Astrocyte (in vitro differentiated cells and primary cell): ENCODE measurements at regions not wholly inside any gene's neighbourhood (a gene's known extent, or its start where the extent isn't known, plus 50 kb on each side); places are given as distances from the start of the nearest gene placed in this dataset.

Experiments used
- DNase-seq: peaks from one replicate; pipeline ENCODE4 v3.0.0-alpha.2; 2010; ENCODE audit warnings: low read depth
- FAIRE-seq: peaks from 2 replicates; lab custom pipeline; 2011; peaks lifted over from hg19 to GRCh38; lab: Jason Lieb, UNC
- H2AFZ ChIP-seq: 2 replicates; pipeline ENCODE4 v1.6.0; 2012; ENCODE audit warnings: low read depth, low read length, inconsistent platforms
- H3K27ac ChIP-seq: 2 replicates; pipeline ENCODE4 v1.5.1; 2011; ENCODE audit warnings: low read depth, low read length, inconsistent platforms
- H3K27me3 ChIP-seq: 2 replicates; pipeline ENCODE4 v1.6.0; 2011; ENCODE audit warnings: low read length, inconsistent platforms; ENCODE audit not compliant: insufficient read depth
- H3K36me3 ChIP-seq: 2 replicates; pipeline ENCODE4 v1.5.1; 2011; ENCODE audit warnings: low read length, inconsistent platforms; ENCODE audit not compliant: insufficient read depth
- H3K4me1 ChIP-seq: 2 replicates; pipeline ENCODE4 v1.5.1; 2011; ENCODE audit warnings: low read length, inconsistent platforms; ENCODE audit not compliant: insufficient read depth
- H3K4me2 ChIP-seq: 2 replicates; pipeline ENCODE4 v1.6.0; 2012; ENCODE audit warnings: low read length, inconsistent platforms
- H3K4me3 ChIP-seq: 2 replicates; pipeline ENCODE4 v1.5.1; 2011; ENCODE audit warnings: low read depth, mild to moderate bottlenecking, low read length, inconsistent platforms; ENCODE audit not compliant: insufficient read depth
- H3K79me2 ChIP-seq: 2 replicates; pipeline ENCODE4 v1.6.0; 2012; ENCODE audit warnings: mild to moderate bottlenecking, low read length, inconsistent platforms; ENCODE audit not compliant: insufficient read depth
- H3K9ac ChIP-seq: 2 replicates; pipeline ENCODE4 v1.6.0; 2012; ENCODE audit warnings: mild to moderate bottlenecking, low read length, inconsistent platforms
- H3K9me3 ChIP-seq: 2 replicates; pipeline ENCODE4 v1.5.1; 2012; ENCODE audit warnings: low read depth, mild to moderate bottlenecking, low read length, inconsistent platforms; ENCODE audit not compliant: insufficient read depth
- H4K20me1 ChIP-seq: 2 replicates; pipeline ENCODE4 v1.6.0; 2012; ENCODE audit warnings: low read length, inconsistent platforms; ENCODE audit not compliant: insufficient read depth
- H3K27ac Mint-ChIP-seq: one replicate; pipeline ENCODE4 v1.8.0; 2021; ENCODE audit warnings: mild to moderate bottlenecking, mixed read lengths; ENCODE audit not compliant: unreplicated experiment
- H3K27me3 Mint-ChIP-seq: one replicate; pipeline ENCODE4 v1.8.0; 2021; ENCODE audit warnings: low read depth, mixed read lengths; ENCODE audit not compliant: unreplicated experiment
- H3K36me3 Mint-ChIP-seq: one replicate; pipeline ENCODE4 v1.8.0; 2021; ENCODE audit warnings: low read depth, mixed read lengths; ENCODE audit not compliant: unreplicated experiment
- H3K4me1 Mint-ChIP-seq: one replicate; pipeline ENCODE4 v1.8.0; 2021; ENCODE audit warnings: low read depth, mixed read lengths; ENCODE audit not compliant: unreplicated experiment
- H3K4me3 Mint-ChIP-seq: one replicate; pipeline ENCODE4 v1.8.0; 2021; ENCODE audit warnings: mild to moderate bottlenecking, moderate library complexity, mixed read lengths; ENCODE audit not compliant: unreplicated experiment
- H3K9me3 Mint-ChIP-seq: one replicate; pipeline ENCODE4 v1.8.0; 2021; ENCODE audit warnings: mild to moderate bottlenecking, mixed read lengths; ENCODE audit not compliant: unreplicated experiment
- EZH2 ChIP-seq: IDR thresholded peaks from 2 replicates; pipeline ENCODE4 v1.6.1; 2012; ENCODE audit warnings: mild to moderate bottlenecking, low read length, inconsistent platforms; ENCODE audit not compliant: insufficient read depth
- TF ChIP-seq, protein P1 (sequence below): IDR thresholded peaks from 2 replicates; pipeline ENCODE4 v1.5.1; 2011; ENCODE audit warnings: low read depth, mild to moderate bottlenecking, inconsistent platforms, low read length, moderate library complexity; ENCODE audit not compliant: insufficient read depth

DNA sequence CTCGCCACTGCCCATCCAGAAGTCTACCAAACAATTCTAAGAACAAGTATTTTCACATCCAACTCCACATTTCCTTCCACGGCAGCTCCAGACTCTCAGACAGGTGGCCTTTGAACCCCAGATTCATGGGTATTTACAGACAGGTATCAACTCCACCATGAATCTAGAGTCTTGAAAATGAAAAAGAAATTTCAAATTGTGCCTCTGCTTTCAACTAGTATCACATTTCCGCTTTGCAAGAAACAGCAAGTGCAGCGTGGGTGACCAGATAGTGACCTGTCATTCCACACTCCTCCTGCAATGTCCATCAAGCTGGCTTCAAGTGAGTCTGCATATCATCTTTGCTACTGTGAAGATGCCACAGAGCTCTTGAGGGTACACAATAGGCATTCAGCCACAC lies 232.4 kb upstream of the RPL38 start:
- Mint-ChIP-seq H3K27ac (no peak overlapping the region), H3K36me3 (no peaks in the 10 kb centered on the region), H3K27me3 (peaks cover 45% of the 10 kb centered on the region), H3K9me3 (peaks cover 8% of the 10 kb centered on the region), H3K4me3 (no peak overlapping the region), H3K4me1 (no peaks in the 10 kb centered on the region)
- TF ChIP-seq EZH2: no peak
- TF ChIP-seq, protein P1, sequence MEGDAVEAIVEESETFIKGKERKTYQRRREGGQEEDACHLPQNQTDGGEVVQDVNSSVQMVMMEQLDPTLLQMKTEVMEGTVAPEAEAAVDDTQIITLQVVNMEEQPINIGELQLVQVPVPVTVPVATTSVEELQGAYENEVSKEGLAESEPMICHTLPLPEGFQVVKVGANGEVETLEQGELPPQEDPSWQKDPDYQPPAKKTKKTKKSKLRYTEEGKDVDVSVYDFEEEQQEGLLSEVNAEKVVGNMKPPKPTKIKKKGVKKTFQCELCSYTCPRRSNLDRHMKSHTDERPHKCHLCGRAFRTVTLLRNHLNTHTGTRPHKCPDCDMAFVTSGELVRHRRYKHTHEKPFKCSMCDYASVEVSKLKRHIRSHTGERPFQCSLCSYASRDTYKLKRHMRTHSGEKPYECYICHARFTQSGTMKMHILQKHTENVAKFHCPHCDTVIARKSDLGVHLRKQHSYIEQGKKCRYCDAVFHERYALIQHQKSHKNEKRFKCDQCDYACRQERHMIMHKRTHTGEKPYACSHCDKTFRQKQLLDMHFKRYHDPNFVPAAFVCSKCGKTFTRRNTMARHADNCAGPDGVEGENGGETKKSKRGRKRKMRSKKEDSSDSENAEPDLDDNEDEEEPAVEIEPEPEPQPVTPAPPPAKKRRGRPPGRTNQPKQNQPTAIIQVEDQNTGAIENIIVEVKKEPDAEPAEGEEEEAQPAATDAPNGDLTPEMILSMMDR: no peak
- H2AFZ ChIP-seq: no peak overlapping the region
- H3K9ac ChIP-seq: no peak overlapping the region
- no peaks in the 10 kb centered on the region for H3K9me3 ChIP-seq
- no peak overlapping the region for H3K4me2 ChIP-seq
- FAIRE-seq: no peak
- H3K4me3 ChIP-seq: no peak overlapping the region
- no peaks in the 10 kb centered on the region for H3K36me3 ChIP-seq
- no peaks in the 10 kb centered on the region for H3K27me3 ChIP-seq
- H4K20me1 ChIP-seq: no peaks in the 10 kb centered on the region
- no peaks in the 10 kb centered on the region for H3K79me2 ChIP-seq
- H3K4me1 ChIP-seq: no peaks in the 10 kb centered on the region
- H3K27ac ChIP-seq: no peak overlapping the region
- DNase-seq: no peak

DNA sequence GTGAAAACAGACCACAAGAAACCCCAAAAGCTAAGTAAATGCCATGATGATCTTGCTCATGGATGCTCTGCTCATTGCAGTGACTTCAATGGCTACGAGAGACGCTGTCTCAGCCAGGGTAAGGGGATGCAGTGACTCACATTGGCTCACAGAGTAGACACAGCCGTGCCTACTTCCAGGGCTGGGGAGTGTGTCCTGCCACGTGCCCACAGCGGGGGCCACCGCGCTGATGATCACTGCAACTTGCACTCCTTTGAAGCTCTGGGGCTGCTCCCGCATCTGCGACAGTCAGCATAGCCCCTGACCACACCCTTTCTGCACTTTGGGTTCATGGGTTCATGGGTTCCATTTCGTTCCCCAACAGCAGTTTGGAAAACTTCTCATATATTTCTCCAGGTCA lies 231.4 kb upstream of the RPL38 start:
- no peaks in the 10 kb centered on the region for H3K36me3 Mint-ChIP-seq
- no peaks in the 10 kb centered on the region for H4K20me1 ChIP-seq
- peaks cover 7% of the 10 kb centered on the region for H3K9me3 Mint-ChIP-seq
- H3K4me1 Mint-ChIP-seq: no peaks in the 10 kb centered on the region
- H3K36me3 ChIP-seq: no peaks in the 10 kb centered on the region
- no peak overlapping the region for H3K4me3 Mint-ChIP-seq
- no peak overlapping the region for H3K27ac Mint-ChIP-seq
- H3K4me1 ChIP-seq: no peaks in the 10 kb centered on the region
- no peak for DNase-seq
- H3K27me3 Mint-ChIP-seq: peaks cover 44% of the 10 kb centered on the region
- no peak overlapping the region for H3K4me3 ChIP-seq
- H3K9me3 ChIP-seq: no peaks in the 10 kb centered on the region
- no peak overlapping the region for H3K9ac ChIP-seq
- TF ChIP-seq, protein P1: no peak
- TF ChIP-seq EZH2: no peak
- no peak overlapping the region for H3K27ac ChIP-seq
- H3K27me3 ChIP-seq: no peaks in the 10 kb centered on the region
- no peak overlapping the region for H3K4me2 ChIP-seq
- FAIRE-seq: no peak
- no peak overlapping the region for H2AFZ ChIP-seq
- H3K79me2 ChIP-seq: no peaks in the 10 kb centered on the region

DNA sequence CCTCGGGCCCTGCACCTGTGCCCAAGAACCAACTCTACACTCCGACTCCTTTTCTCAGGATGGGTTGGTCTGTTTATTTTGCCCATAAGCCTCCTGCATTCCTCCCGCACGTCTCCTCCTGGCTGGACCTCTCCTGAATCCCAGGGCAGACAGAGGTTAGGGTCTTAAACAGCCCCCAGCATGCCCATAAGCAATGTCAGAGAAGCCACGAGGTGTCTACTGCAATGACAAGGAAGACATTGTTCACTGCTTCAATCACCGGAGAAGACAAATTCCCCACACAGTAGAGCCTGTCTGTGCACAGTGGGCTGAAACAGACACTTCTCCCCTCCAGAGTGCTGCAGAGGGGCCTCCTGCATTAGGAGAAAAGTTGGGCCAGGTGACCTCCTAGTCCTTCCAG lies 230.6 kb upstream of the RPL38 start:
- DNase-seq: no peak
- no peak overlapping the region for H3K9ac ChIP-seq
- Mint-ChIP-seq H3K4me3 (no peak overlapping the region), H3K9me3 (peaks cover 7% of the 10 kb centered on the region), H3K4me1 (no peaks in the 10 kb centered on the region), H3K36me3 (no peaks in the 10 kb centered on the region), H3K27me3 (peaks cover 43% of the 10 kb centered on the region), H3K27ac (no peak overlapping the region)
- no peaks in the 10 kb centered on the region for H3K79me2 ChIP-seq
- no peaks in the 10 kb centered on the region for H4K20me1 ChIP-seq
- TF ChIP-seq, protein P1: no peak
- no peak for TF ChIP-seq EZH2
- no peaks in the 10 kb centered on the region for H3K27me3 ChIP-seq
- no peaks in the 10 kb centered on the region for H3K9me3 ChIP-seq
- H3K4me3 ChIP-seq: no peak overlapping the region
- no peaks in the 10 kb centered on the region for H3K36me3 ChIP-seq
- no peak for FAIRE-seq
- H2AFZ ChIP-seq: no peak overlapping the region
- no peak overlapping the region for H3K4me2 ChIP-seq
- no peak overlapping the region for H3K27ac ChIP-seq
- H3K4me1 ChIP-seq: no peaks in the 10 kb centered on the region
